HEK293 (cell line): ENCODE measurements at regions not wholly inside any gene's neighbourhood (a gene's known extent, or its start where the extent isn't known, plus 50 kb on each side); places are given as distances from the start of the nearest gene placed in this dataset.
A peak's percentile ranks its signal among the peaks of the same experiment; 100 is the strongest.

Experiments used
- CTCF ChIA-PET: fragments of 350-600 bp; formaldehyde crosslinking; extraction: SDS; loops from one replicate; lab custom pipeline; 2021; ENCODE audit warnings: antibody characterized with exemption; lab: Yijun Ruan, JAX
- POLR2A ChIA-PET: fragments of 300-600 bp; formaldehyde crosslinking; extraction: SDS; loops from one replicate; lab custom pipeline; 2020; ENCODE audit warnings: antibody characterized with exemption, inconsistent platforms; lab: Yijun Ruan, JAX
- H3K27ac ChIP-seq: fragments of 200-500 bp; sonication (Bioruptor generic); 2 replicates; pipeline ENCODE4 v1.5.1; 2014; ENCODE audit warnings: low read depth, low read length, control low read depth, inconsistent platforms; ENCODE audit errors: extremely low read depth
- H3K36me3 ChIP-seq, 2 experiments: fragments of 200-500 bp in 1 of 2; sonication (Bioruptor generic) in 1 of 2; 1 replicate in 1 of 2; 2 replicates in 1 of 2; pipeline ENCODE4 v1.5.1; 2014 to 2017; ENCODE audit warnings: inconsistent platforms in 2 of 2, low read length in 2 of 2; ENCODE audit not compliant: control insufficient read depth in 2 of 2, insufficient read depth in 1 of 2
- H3K4me1 ChIP-seq: fragments of 200-500 bp; sonication (Bioruptor generic); 2 replicates; pipeline ENCODE4 v1.5.1; 2014; ENCODE audit warnings: mild to moderate bottlenecking, low read length, inconsistent platforms; ENCODE audit not compliant: control insufficient read depth, insufficient read depth
- H3K4me3 ChIP-seq: 2 replicates; pipeline ENCODE4 v1.5.1; 2011; ENCODE audit warnings: low read depth, mild to moderate bottlenecking, control low read depth, low read length, moderate library complexity
- H3K9me3 ChIP-seq: fragments of 200-500 bp; sonication (Bioruptor generic); 2 replicates; pipeline ENCODE4 v1.5.1; 2014; ENCODE audit warnings: low read depth, low read length, inconsistent platforms; ENCODE audit not compliant: control insufficient read depth, insufficient read depth
- AEBP2 ChIP-seq: fragments of 450-650 bp; formaldehyde crosslinking; IDR thresholded peaks from 2 replicates; pipeline ENCODE4 v1.5.1; 2016; ENCODE audit warnings: missing biosample characterization, missing genetic modification characterization, borderline replicate concordance
- BCL6B ChIP-seq: fragments of 450-650 bp; formaldehyde crosslinking; IDR thresholded peaks from 2 replicates; pipeline ENCODE4 v1.5.1; 2017; ENCODE audit warnings: missing biosample characterization, missing genetic modification characterization
- KLF7 ChIP-seq: fragments of 450-650 bp; formaldehyde crosslinking; IDR thresholded peaks from 2 replicates; pipeline ENCODE4 v1.5.1; 2016; ENCODE audit warnings: missing biosample characterization, missing genetic modification characterization, borderline replicate concordance
- MYNN ChIP-seq: fragments of 450-650 bp; formaldehyde crosslinking; IDR thresholded peaks from 2 replicates; pipeline ENCODE4 v1.5.1; 2016; ENCODE audit warnings: missing biosample characterization, missing genetic modification characterization, borderline replicate concordance
- SETDB1 ChIP-seq: IDR thresholded peaks from one replicate; pipeline ENCODE4 v1.6.1; 2017; ENCODE audit warnings: mild to moderate bottlenecking, low read length, moderate library complexity, mixed read lengths; ENCODE audit not compliant: insufficient read length
- SP3 ChIP-seq: fragments of 450-650 bp; formaldehyde crosslinking; IDR thresholded peaks from 2 replicates; pipeline ENCODE4 v1.5.1; 2016; ENCODE audit warnings: missing biosample characterization, missing genetic modification characterization
- TSHZ1 ChIP-seq: fragments of 450-650 bp; formaldehyde crosslinking; IDR thresholded peaks from 2 replicates; pipeline ENCODE4 v1.5.1; 2016; ENCODE audit warnings: missing biosample characterization, missing genetic modification characterization, borderline replicate concordance
- ZBTB21 ChIP-seq: fragments of 450-650 bp; formaldehyde crosslinking; IDR thresholded peaks from 2 replicates; pipeline ENCODE4 v1.5.1; 2017; ENCODE audit warnings: missing biosample characterization, missing genetic modification characterization
- ZBTB8A ChIP-seq: fragments of 450-650 bp; formaldehyde crosslinking; IDR thresholded peaks from 2 replicates; pipeline ENCODE4 v1.5.1; 2016; ENCODE audit warnings: missing biosample characterization, missing genetic modification characterization
- ZFP41 ChIP-seq: fragments of 450-650 bp; formaldehyde crosslinking; IDR thresholded peaks from 2 replicates; pipeline ENCODE4 v1.5.1; 2016; ENCODE audit warnings: missing biosample characterization, missing genetic modification characterization, borderline replicate concordance
- ZNF169 ChIP-seq: fragments of 450-650 bp; formaldehyde crosslinking; IDR thresholded peaks from 2 replicates; pipeline ENCODE4 v1.5.1; 2016; ENCODE audit warnings: missing biosample characterization, missing genetic modification characterization
- ZNF18 ChIP-seq: fragments of 450-650 bp; formaldehyde crosslinking; IDR thresholded peaks from 2 replicates; pipeline ENCODE4 v1.5.1; 2016; ENCODE audit warnings: missing biosample characterization, missing genetic modification characterization
- ZNF223 ChIP-seq: fragments of 450-650 bp; formaldehyde crosslinking; IDR thresholded peaks from 2 replicates; pipeline ENCODE4 v1.5.1; 2016; ENCODE audit warnings: missing biosample characterization, missing genetic modification characterization
- ZNF24 ChIP-seq: fragments of 450-650 bp; formaldehyde crosslinking; IDR thresholded peaks from 2 replicates; pipeline ENCODE4 v1.5.1; 2016; ENCODE audit warnings: missing biosample characterization, missing genetic modification characterization
- ZNF266 ChIP-seq: fragments of 450-650 bp; formaldehyde crosslinking; IDR thresholded peaks from 2 replicates; pipeline ENCODE4 v1.5.1; 2016; ENCODE audit warnings: missing biosample characterization, missing genetic modification characterization, low read depth
- ZNF354C ChIP-seq: fragments of 450-650 bp; formaldehyde crosslinking; IDR thresholded peaks from 2 replicates; pipeline ENCODE4 v1.5.1; 2016; ENCODE audit warnings: missing biosample characterization, missing genetic modification characterization, low read depth, borderline replicate concordance
- ZNF433 ChIP-seq: fragments of 450-650 bp; formaldehyde crosslinking; IDR thresholded peaks from 2 replicates; pipeline ENCODE4 v1.5.1; 2016; ENCODE audit warnings: missing biosample characterization, missing genetic modification characterization, low read depth
- ZNF518A ChIP-seq: fragments of 450-650 bp; formaldehyde crosslinking; conservative IDR thresholded peaks from 2 replicates; pipeline ENCODE4 v1.5.1; 2016; ENCODE audit warnings: low read depth, missing biosample characterization, missing genetic modification characterization
- ZNF555 ChIP-seq: fragments of 450-650 bp; formaldehyde crosslinking; conservative IDR thresholded peaks from 2 replicates; pipeline ENCODE4 v1.5.1; 2017; ENCODE audit warnings: missing biosample characterization, mild to moderate bottlenecking, missing genetic modification characterization, inconsistent platforms
- ZNF664 ChIP-seq: fragments of 450-650 bp; formaldehyde crosslinking; IDR thresholded peaks from 2 replicates; pipeline ENCODE4 v1.5.1; 2016; ENCODE audit warnings: missing biosample characterization, missing genetic modification characterization
- ZNF776 ChIP-seq: fragments of 450-650 bp; formaldehyde crosslinking; IDR thresholded peaks from 2 replicates; pipeline ENCODE4 v1.5.0; 2017; ENCODE audit warnings: missing biosample characterization, missing genetic modification characterization, borderline replicate concordance
- ZNF777 ChIP-seq: fragments of 450-650 bp; formaldehyde crosslinking; IDR thresholded peaks from 2 replicates; pipeline ENCODE4 v1.5.1; 2017; ENCODE audit warnings: missing biosample characterization, missing genetic modification characterization, borderline replicate concordance
- ZSCAN16 ChIP-seq: fragments of 450-650 bp; formaldehyde crosslinking; IDR thresholded peaks from 2 replicates; pipeline ENCODE4 v1.5.1; 2016; ENCODE audit warnings: missing biosample characterization, missing genetic modification characterization

GRCh38 chr12:127760357-127760756, 506.6 kb upstream of the TMEM132C start (continued):
- no peak for TF ChIP-seq BCL6B (tag by site-specific recombination)
- TF ChIP-seq ZNF664 (tag by site-specific recombination) = no peak
- no peak for TF ChIP-seq ZNF354C (tag by site-specific recombination)
- TF ChIP-seq ZNF777 = no peak
- TF ChIP-seq ZNF518A = peak; percentile 60
- no peak for TF ChIP-seq SP3 (tag by site-specific recombination)
- no peak for TF ChIP-seq ZBTB21 (tag by site-specific recombination)
- TF ChIP-seq ZNF433 = peak; percentile 39; the same call in 1 of the 2 replicates
- no peak for TF ChIP-seq ZFP41 (tag by site-specific recombination)
- peak; percentile 71 for TF ChIP-seq ZNF266
- TF ChIP-seq, all 188 proteins: peak for 10

- Histone ChIP-seq H3K4me3 (no peak overlapping the region), H3K27ac (no peak overlapping the region), H3K9me3 (no peaks in the 10 kb centered on the region)
- ChIA-PET CTCF (no interaction called here), POLR2A (no interaction called here)
- no peak for TF ChIP-seq KLF7 (tag by site-specific recombination)
- no peak for TF ChIP-seq ZBTB8A (tag by site-specific recombination)
- TF ChIP-seq ZSCAN16 (tag by site-specific recombination) = no peak
- TF ChIP-seq MYNN (tag by site-specific recombination) = no peak
- TF ChIP-seq AEBP2 (tag by site-specific recombination) = no peak
- TF ChIP-seq ZNF169 = no peak
- TF ChIP-seq ZNF24 (tag by site-specific recombination) = no peak
- TF ChIP-seq TSHZ1 (tag by site-specific recombination) = no peak
- TF ChIP-seq ZNF223 = no peak
- no peak for TF ChIP-seq ZNF555
- no peak for TF ChIP-seq ZNF776 (tag by site-specific recombination)
- no peak for TF ChIP-seq SETDB1
- no peak for TF ChIP-seq ZNF18 (tag by site-specific recombination)
- TF ChIP-seq, all 188 proteins: peak for 0
- H3K4me1 ChIP-seq = no peaks in the 10 kb centered on the region
- H3K36me3 ChIP-seq = no peaks in the 10 kb centered on the region
These were observed 506.0 kb upstream of the TMEM132C start for GRCh38 chr12:127760996-127761395.
